Osteoblast (primary cell): ENCODE measurements at regions not wholly inside any gene's neighbourhood (a gene's known extent, or its start where the extent isn't known, plus 50 kb on each side); places are given as distances from the start of the nearest gene placed in this dataset.

ENCODE experiments used
- DNase-seq: peaks from one replicate; pipeline ENCODE4 v3.0.0; 2011; ENCODE audit warnings: low spot score, mixed read lengths; ENCODE audit not compliant: insufficient read length; ENCODE audit errors: missing footprints
- H2AFZ ChIP-seq: 2 replicates; pipeline ENCODE4 v1.6.0; 2011; ENCODE audit warnings: mild to moderate bottlenecking, low read length
- H3K27ac ChIP-seq: 2 replicates; pipeline ENCODE4 v1.5.1; 2011; ENCODE audit warnings: mild to moderate bottlenecking, low read depth, low read length, moderate library complexity
- H3K27me3 ChIP-seq: 2 replicates; pipeline ENCODE4 v1.6.0; 2012; ENCODE audit warnings: mild to moderate bottlenecking, control low read depth, inconsistent platforms, low read length, moderate library complexity; ENCODE audit not compliant: insufficient read depth
- H3K36me3 ChIP-seq: 2 replicates; pipeline ENCODE4 v1.5.1; 2011; ENCODE audit warnings: mild to moderate bottlenecking, low read length, control low read depth, moderate library complexity; ENCODE audit not compliant: insufficient read depth
- H3K4me1 ChIP-seq: 2 replicates; pipeline ENCODE4 v1.5.1; 2011; ENCODE audit warnings: mild to moderate bottlenecking, low read length, control low read depth, moderate library complexity; ENCODE audit not compliant: insufficient read depth
- H3K4me2 ChIP-seq: 2 replicates; pipeline ENCODE4 v1.6.0; 2011; ENCODE audit warnings: mild to moderate bottlenecking, low read length; ENCODE audit not compliant: insufficient read depth
- H3K4me3 ChIP-seq: fragments of 200-600 bp; sonication (generic); 3 replicates; pipeline ENCODE4 v1.5.1; 2012; ENCODE audit warnings: mild to moderate bottlenecking, low read length, inconsistent platforms; ENCODE audit not compliant: insufficient read depth
- H3K79me2 ChIP-seq: 2 replicates; pipeline ENCODE4 v1.6.0; 2012; ENCODE audit warnings: mild to moderate bottlenecking, low read length, control low read depth, inconsistent platforms; ENCODE audit not compliant: insufficient read depth
- H3K9me3 ChIP-seq: 2 replicates; pipeline ENCODE4 v1.5.1; 2011; ENCODE audit warnings: low read depth, low read length, control low read depth
- H4K20me1 ChIP-seq: 2 replicates; pipeline ENCODE4 v1.6.0; 2012; ENCODE audit warnings: mild to moderate bottlenecking, low read length, control low read depth; ENCODE audit not compliant: insufficient read depth
- TF ChIP-seq, protein P1 (sequence below): IDR thresholded peaks from 2 replicates; pipeline ENCODE4 v1.5.1; 2011; ENCODE audit warnings: mild to moderate bottlenecking, low read depth, low read length, moderate library complexity; ENCODE audit errors: extremely low read depth

DNA sequence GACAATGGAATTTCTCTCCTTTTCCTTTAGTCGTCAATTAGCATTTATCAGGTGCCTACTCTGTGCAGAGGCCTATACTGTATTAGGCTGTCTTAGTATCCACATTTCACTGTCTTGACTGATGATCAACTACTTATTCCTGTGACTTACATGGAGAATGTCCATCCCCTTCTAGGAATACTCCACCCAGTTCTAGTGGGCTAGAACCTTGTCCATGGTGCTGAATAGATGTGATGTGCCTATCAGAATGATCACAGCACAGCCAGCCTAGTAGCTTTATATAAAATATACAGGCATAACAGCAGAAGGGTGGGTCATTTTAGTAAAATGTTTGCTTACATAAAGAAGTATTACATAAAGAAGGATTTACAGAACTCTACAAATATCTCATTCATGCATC lies 621.4 kb downstream of the PDCD6IP start:
- Histone ChIP-seq H3K9me3 (no peaks in the 10 kb centered on the region), H3K4me1 (no peaks in the 10 kb centered on the region), H4K20me1 (no peaks in the 10 kb centered on the region), H3K27ac (no peak overlapping the region), H3K27me3 (no peaks in the 10 kb centered on the region), H3K4me3 (no peak overlapping the region), H3K36me3 (no peaks in the 10 kb centered on the region), H3K79me2 (no peaks in the 10 kb centered on the region), H2AFZ (no peak overlapping the region), H3K4me2 (no peak overlapping the region)
- DNase-seq: peak; percentile 19
- TF ChIP-seq, protein P1, sequence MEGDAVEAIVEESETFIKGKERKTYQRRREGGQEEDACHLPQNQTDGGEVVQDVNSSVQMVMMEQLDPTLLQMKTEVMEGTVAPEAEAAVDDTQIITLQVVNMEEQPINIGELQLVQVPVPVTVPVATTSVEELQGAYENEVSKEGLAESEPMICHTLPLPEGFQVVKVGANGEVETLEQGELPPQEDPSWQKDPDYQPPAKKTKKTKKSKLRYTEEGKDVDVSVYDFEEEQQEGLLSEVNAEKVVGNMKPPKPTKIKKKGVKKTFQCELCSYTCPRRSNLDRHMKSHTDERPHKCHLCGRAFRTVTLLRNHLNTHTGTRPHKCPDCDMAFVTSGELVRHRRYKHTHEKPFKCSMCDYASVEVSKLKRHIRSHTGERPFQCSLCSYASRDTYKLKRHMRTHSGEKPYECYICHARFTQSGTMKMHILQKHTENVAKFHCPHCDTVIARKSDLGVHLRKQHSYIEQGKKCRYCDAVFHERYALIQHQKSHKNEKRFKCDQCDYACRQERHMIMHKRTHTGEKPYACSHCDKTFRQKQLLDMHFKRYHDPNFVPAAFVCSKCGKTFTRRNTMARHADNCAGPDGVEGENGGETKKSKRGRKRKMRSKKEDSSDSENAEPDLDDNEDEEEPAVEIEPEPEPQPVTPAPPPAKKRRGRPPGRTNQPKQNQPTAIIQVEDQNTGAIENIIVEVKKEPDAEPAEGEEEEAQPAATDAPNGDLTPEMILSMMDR: no peak

DNA sequence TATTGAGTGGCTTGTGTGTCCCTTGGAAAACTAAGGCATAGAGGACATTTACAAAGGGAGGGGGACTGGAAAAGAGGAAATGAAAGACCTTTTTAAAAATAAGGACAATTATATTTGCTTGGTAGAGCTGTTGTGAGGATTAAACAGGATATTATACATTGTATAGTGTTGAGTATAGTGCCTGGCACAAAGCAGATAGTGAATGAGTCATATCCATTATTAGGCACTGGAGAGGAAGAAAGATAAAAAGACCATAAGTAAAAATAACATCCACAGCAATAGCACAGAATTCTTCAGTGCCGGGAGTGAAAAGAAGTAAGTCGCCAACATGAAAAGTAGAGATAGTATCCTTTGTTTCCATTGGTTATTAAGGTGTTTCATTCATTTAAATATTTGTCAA lies 623.3 kb downstream of the PDCD6IP start:
- no peaks in the 10 kb centered on the region for H3K79me2 ChIP-seq
- no peaks in the 10 kb centered on the region for H3K9me3 ChIP-seq
- no peaks in the 10 kb centered on the region for H3K4me1 ChIP-seq
- H3K4me2 ChIP-seq: no peak overlapping the region
- H3K4me3 ChIP-seq: no peak overlapping the region
- TF ChIP-seq, protein P1: no peak
- no peak for DNase-seq
- H3K27ac ChIP-seq: no peak overlapping the region
- no peaks in the 10 kb centered on the region for H4K20me1 ChIP-seq
- H3K36me3 ChIP-seq: no peaks in the 10 kb centered on the region
- no peaks in the 10 kb centered on the region for H3K27me3 ChIP-seq
- no peak overlapping the region for H2AFZ ChIP-seq

DNA sequence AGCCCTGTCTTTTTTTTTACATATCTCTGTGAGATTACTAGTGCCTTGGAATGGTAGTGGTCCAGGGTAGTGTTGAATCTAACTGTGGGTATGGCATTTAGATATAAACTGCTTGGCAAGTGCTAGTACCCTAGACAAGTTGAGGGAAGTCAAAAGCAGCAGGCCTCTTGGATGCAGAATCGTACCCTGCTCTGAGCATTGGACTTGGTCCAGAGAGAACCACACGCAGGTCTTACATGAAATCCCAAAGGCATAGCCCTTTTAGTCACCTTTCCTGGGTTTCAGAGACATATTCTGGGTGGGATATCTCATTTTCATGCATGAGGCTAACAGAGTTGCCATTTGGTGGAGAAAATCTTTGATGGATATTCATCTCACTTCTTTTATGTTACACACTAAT lies 641.4 kb downstream of the PDCD6IP start:
- Histone ChIP-seq H3K27me3 (no peaks in the 10 kb centered on the region), H3K4me2 (no peak overlapping the region), H2AFZ (no peak overlapping the region), H3K27ac (no peak overlapping the region), H3K36me3 (no peaks in the 10 kb centered on the region), H3K9me3 (peaks cover 3% of the 10 kb centered on the region), H4K20me1 (no peaks in the 10 kb centered on the region), H3K4me3 (no peak overlapping the region), H3K79me2 (no peaks in the 10 kb centered on the region), H3K4me1 (no peaks in the 10 kb centered on the region)
- DNase-seq: no peak
- TF ChIP-seq, protein P1: no peak

DNA sequence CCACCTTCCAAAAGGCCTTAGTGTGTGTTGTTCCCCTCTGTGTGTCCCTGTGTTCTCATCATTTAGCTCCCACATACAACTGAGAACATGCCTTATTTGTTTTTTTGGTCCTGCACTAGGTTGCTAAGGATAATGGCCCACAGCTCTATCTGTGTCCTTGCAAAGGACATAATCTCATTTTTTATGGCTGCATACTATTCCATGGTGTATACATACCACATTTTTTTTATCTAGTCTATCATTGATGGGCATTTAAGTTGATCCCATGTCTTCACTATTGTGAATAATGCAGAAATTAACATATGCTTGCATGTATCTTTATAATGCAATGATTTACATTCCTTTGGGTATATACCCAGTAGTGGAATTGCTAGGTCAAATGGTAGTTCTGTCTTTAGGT lies 645.7 kb downstream of the PDCD6IP start:
- no peak for DNase-seq
- Histone ChIP-seq H2AFZ (no peak overlapping the region), H3K79me2 (no peaks in the 10 kb centered on the region)

More for the DNA sequence above, 645.7 kb downstream of the PDCD6IP start:
- Histone ChIP-seq H3K27ac (no peak overlapping the region), H3K4me3 (no peak overlapping the region), H3K4me2 (no peak overlapping the region), H3K9me3 (no peaks in the 10 kb centered on the region), H3K36me3 (no peaks in the 10 kb centered on the region), H3K4me1 (no peaks in the 10 kb centered on the region), H3K27me3 (no peaks in the 10 kb centered on the region), H4K20me1 (no peaks in the 10 kb centered on the region)
- TF ChIP-seq, protein P1: no peak
